ENCODE measurements at regions not wholly inside any gene's neighbourhood (a gene's known extent, or its start where the extent isn't known, plus 50 kb on each side); places are given as distances from the start of the nearest gene placed in this dataset.
A peak's percentile ranks its signal among the peaks of the same experiment; 100 is the strongest.

GRCh38 chr5:164357395-164358033 lies 852.1 kb downstream of the MAT2B start:
- DNase-seq, result no peak

- no peak for DNase-seq
These were observed 853.3 kb downstream of the MAT2B start for GRCh38 chr5:164358531-164359259.

GRCh38 chr5:164359260-164360255 lies 854.1 kb downstream of the MAT2B start:
- DNase-seq, result no peak

GRCh38 chr5:164360589-164360988 lies 855.2 kb downstream of the MAT2B start:
- no peak for DNase-seq

- no peak for DNase-seq
These were observed 856.6 kb downstream of the MAT2B start for GRCh38 chr5:164361986-164362385.

- no peak for DNase-seq
These were observed 857.4 kb downstream of the MAT2B start for GRCh38 chr5:164362835-164363234.

- DNase-seq, result no peak
These were observed 859.1 kb downstream of the MAT2B start for GRCh38 chr5:164364237-164365208.

- DNase-seq, result no peak
These were observed 865.4 kb downstream of the MAT2B start for GRCh38 chr5:164370841-164371240.

GRCh38 chr5:164372892-164373291 lies 867.5 kb downstream of the MAT2B start:
- no peak for DNase-seq

- DNase-seq, result no peak
These were observed 868.5 kb downstream of the MAT2B start for GRCh38 chr5:164373876-164374275.

- DNase-seq, result no peak
These were observed 869.6 kb downstream of the MAT2B start for GRCh38 chr5:164375051-164375450.

- no peak for DNase-seq
These were observed 871.4 kb downstream of the MAT2B start for GRCh38 chr5:164376843-164377242.

GRCh38 chr5:164377746-164378145 lies 872.3 kb downstream of the MAT2B start:
- no peak for DNase-seq

GRCh38 chr5:164383662-164384061 lies 878.2 kb downstream of the MAT2B start:
- no peak for DNase-seq

GRCh38 chr5:164392531-164392930 lies 887.1 kb downstream of the MAT2B start:
- DNase-seq, result no peak

- DNase-seq, result no peak
These were observed 889.3 kb downstream of the MAT2B start for GRCh38 chr5:164394686-164395194.

GRCh38 chr5:164412531-164412930 lies 907.1 kb downstream of the MAT2B start:
- DNase-seq, result no peak

GRCh38 chr5:164420161-164420560 lies 914.7 kb downstream of the MAT2B start:
- no peak for DNase-seq

- peak; percentile 67 for DNase-seq
These were observed 917.0 kb downstream of the MAT2B start for GRCh38 chr5:164422400-164422799.

- no peak for DNase-seq
These were observed 926.4 kb downstream of the MAT2B start for GRCh38 chr5:164431634-164432304.

Measured in dermis blood vessel endothelial cell (primary cell).